ENCODE measurements at regions not wholly inside any gene's neighbourhood (a gene's known extent, or its start where the extent isn't known, plus 50 kb on each side); places are given as distances from the start of the nearest gene placed in this dataset.
A peak's percentile ranks its signal among the peaks of the same experiment; 100 is the strongest.

DNA sequence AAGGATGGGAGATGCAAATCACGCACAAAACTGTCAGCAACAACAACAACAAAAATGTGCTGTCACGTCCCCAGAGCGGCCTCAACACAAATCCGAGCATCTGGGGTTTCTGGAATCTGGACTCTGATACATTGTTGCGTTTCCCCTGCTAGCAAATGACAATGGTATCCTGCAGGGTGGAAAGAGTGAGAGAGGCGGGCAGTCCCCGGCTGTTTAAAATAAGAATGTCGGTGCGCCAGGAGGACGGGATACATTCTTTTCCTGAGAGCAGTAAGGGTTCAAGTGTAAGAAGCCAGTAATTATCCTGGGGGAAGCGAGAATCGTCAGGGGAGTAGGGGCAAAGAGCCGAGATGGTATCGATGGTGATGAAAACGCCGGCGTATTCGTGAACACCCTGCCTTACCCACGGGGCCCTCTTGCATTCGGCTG, 310.2 kb downstream of the ASMT start:
- Histone ChIP-seq H3K36me3 (no peaks in the 10 kb centered on the region), H3K27me3 (no peaks in the 10 kb centered on the region), H3K9me3 (ENCODE audit: low read depth) (no peaks in the 10 kb centered on the region), H3K27ac (no peak overlapping the region), H3K9ac (no peak overlapping the region), H3K4me3 (peak overlapping the region; percentile 29), H3K79me2 (ENCODE audit: low read depth) (no peaks in the 10 kb centered on the region), H3K4me1 (peaks cover 4% of the 10 kb centered on the region), H3K4me2 (peak overlapping the region; percentile 76), H3F3A (ENCODE audit: low read depth) (peaks cover 15% of the 10 kb centered on the region), H4K20me1 (ENCODE audit: low read depth) (peaks cover 14% of the 10 kb centered on the region), H2AFZ (replicated peaks) (no peak overlapping the region)
- TF ChIP-seq EZH2 (IDR thresholded peaks at IDR 0.05) = peak; percentile 40
- TF ChIP-seq, protein P1, sequence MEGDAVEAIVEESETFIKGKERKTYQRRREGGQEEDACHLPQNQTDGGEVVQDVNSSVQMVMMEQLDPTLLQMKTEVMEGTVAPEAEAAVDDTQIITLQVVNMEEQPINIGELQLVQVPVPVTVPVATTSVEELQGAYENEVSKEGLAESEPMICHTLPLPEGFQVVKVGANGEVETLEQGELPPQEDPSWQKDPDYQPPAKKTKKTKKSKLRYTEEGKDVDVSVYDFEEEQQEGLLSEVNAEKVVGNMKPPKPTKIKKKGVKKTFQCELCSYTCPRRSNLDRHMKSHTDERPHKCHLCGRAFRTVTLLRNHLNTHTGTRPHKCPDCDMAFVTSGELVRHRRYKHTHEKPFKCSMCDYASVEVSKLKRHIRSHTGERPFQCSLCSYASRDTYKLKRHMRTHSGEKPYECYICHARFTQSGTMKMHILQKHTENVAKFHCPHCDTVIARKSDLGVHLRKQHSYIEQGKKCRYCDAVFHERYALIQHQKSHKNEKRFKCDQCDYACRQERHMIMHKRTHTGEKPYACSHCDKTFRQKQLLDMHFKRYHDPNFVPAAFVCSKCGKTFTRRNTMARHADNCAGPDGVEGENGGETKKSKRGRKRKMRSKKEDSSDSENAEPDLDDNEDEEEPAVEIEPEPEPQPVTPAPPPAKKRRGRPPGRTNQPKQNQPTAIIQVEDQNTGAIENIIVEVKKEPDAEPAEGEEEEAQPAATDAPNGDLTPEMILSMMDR (IDR thresholded peaks at IDR 0.05) = no peak
- peak; percentile 55 for TF ChIP-seq EZH2phosphoT487 (IDR thresholded peaks at IDR 0.05)
- peak overlapping the region; percentile 67 for H3K4me3 Mint-ChIP-seq
- peak overlapping the region; percentile 58 for H3K27ac Mint-ChIP-seq
- H3K9me3 Mint-ChIP-seq = peaks cover 6% of the 10 kb centered on the region
- peaks cover 9% of the 10 kb centered on the region for H3K36me3 Mint-ChIP-seq
- peaks cover 8% of the 10 kb centered on the region for H3K27me3 Mint-ChIP-seq (ENCODE audit: insufficient read depth, low read depth)
- peak; percentile 90 for DNase-seq (ENCODE audit: low spot score)
- H3K4me1 Mint-ChIP-seq = peaks cover 35% of the 10 kb centered on the region

- Mint-ChIP-seq H3K4me1 (peaks cover 25% of the 10 kb centered on the region), H3K36me3 (peaks cover 7% of the 10 kb centered on the region), H3K27me3 (ENCODE audit: insufficient read depth, low read depth) (peaks cover 3% of the 10 kb centered on the region), H3K9me3 (peaks cover 9% of the 10 kb centered on the region), H3K4me3 (no peak overlapping the region), H3K27ac (peak overlapping the region; percentile 92)
- Histone ChIP-seq H3K27ac (no peak overlapping the region), H3K4me2 (no peak overlapping the region), H3K4me3 (no peak overlapping the region), H3K9ac (no peak overlapping the region), H2AFZ (replicated peaks) (no peak overlapping the region), H3K9me3 (ENCODE audit: low read depth) (no peaks in the 10 kb centered on the region), H3K36me3 (no peaks in the 10 kb centered on the region), H3F3A (ENCODE audit: low read depth) (peaks cover 15% of the 10 kb centered on the region), H3K4me1 (peaks cover 4% of the 10 kb centered on the region), H3K27me3 (no peaks in the 10 kb centered on the region), H4K20me1 (ENCODE audit: low read depth) (peaks cover 14% of the 10 kb centered on the region), H3K79me2 (ENCODE audit: low read depth) (no peaks in the 10 kb centered on the region)
- peak; percentile 45 for DNase-seq (ENCODE audit: low spot score)
- no peak for TF ChIP-seq EZH2 (IDR thresholded peaks at IDR 0.05)
- TF ChIP-seq, protein P1 (IDR thresholded peaks at IDR 0.05) = no peak
- TF ChIP-seq EZH2phosphoT487 (IDR thresholded peaks at IDR 0.05) = no peak
Measured at GRCh38 chrX:1928805-1929204, 313.9 kb downstream of the ASMT start.

DNA sequence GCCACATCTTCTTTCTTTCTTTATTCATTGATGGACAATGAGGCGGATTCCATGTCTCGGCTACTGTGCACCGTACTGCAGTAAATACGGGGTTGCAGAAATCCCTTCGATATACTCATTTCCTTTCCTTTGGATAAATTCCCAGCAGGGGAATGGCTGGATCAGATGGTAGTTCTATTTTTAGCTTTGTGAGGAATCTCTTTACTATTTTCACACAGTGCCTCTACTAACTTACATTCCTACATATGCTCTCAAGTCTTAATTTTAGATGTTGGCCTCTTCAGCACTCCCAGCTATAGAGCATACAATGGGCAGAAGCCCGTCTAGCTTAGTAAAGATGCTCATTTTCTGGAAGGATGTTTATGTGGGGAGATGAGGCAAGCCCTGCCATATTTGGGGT, 317.4 kb downstream of the ASMT start:
- no peak overlapping the region for H2AFZ ChIP-seq (replicated peaks)
- no peaks in the 10 kb centered on the region for H3F3A ChIP-seq (ENCODE audit: low read depth)
- no peak overlapping the region for H3K4me2 ChIP-seq
- no peak overlapping the region for H3K4me3 ChIP-seq
- DNase-seq (ENCODE audit: low spot score) = no peak
- no peaks in the 10 kb centered on the region for H3K79me2 ChIP-seq (ENCODE audit: low read depth)
- H4K20me1 ChIP-seq (ENCODE audit: low read depth) = no peaks in the 10 kb centered on the region
- H3K27me3 Mint-ChIP-seq (ENCODE audit: insufficient read depth, low read depth) = no peaks in the 10 kb centered on the region
- peaks cover 9% of the 10 kb centered on the region for H3K9me3 Mint-ChIP-seq
- H3K4me3 Mint-ChIP-seq = no peak overlapping the region
- H3K27me3 ChIP-seq = no peaks in the 10 kb centered on the region
- H3K27ac Mint-ChIP-seq = no peak overlapping the region
- H3K4me1 Mint-ChIP-seq = peaks cover 6% of the 10 kb centered on the region
- peaks cover 6% of the 10 kb centered on the region for H3K36me3 Mint-ChIP-seq
- H3K27ac ChIP-seq = no peak overlapping the region
- no peaks in the 10 kb centered on the region for H3K4me1 ChIP-seq
- TF ChIP-seq EZH2 (IDR thresholded peaks at IDR 0.05) = no peak
- TF ChIP-seq, protein P1 (IDR thresholded peaks at IDR 0.05) = no peak
- TF ChIP-seq EZH2phosphoT487 (IDR thresholded peaks at IDR 0.05) = no peak
- no peak overlapping the region for H3K9ac ChIP-seq
- no peaks in the 10 kb centered on the region for H3K36me3 ChIP-seq
- H3K9me3 ChIP-seq (ENCODE audit: low read depth) = no peaks in the 10 kb centered on the region

All from neural progenitor cell (in vitro differentiated cells).